ENCODE measurements at regions not wholly inside any gene's neighbourhood (a gene's known extent, or its start where the extent isn't known, plus 50 kb on each side); places are given as distances from the start of the nearest gene placed in this dataset.
A peak's percentile ranks its signal among the peaks of the same experiment; 100 is the strongest.
"Not testable (repeated sequence)": the region's sequence is repeated elsewhere in the genome, so short reads cannot be mapped to it uniquely, and the experiment has no call there.

GRCh38 chr3:65030847-65031463, 343.2 kb upstream of the ADAMTS9 start:
- DNase-seq: no peak

- DNase-seq: no peak
Observed at GRCh38 chr3:65030014-65030627, 342.3 kb upstream of the ADAMTS9 start.

- no peak for DNase-seq
Observed at GRCh38 chr3:65029130-65029529, 341.3 kb upstream of the ADAMTS9 start.

- no peak for DNase-seq
Observed at GRCh38 chr3:65028024-65028423, 340.2 kb upstream of the ADAMTS9 start.

- DNase-seq: no peak
Observed at GRCh38 chr3:65027335-65027734, 339.5 kb upstream of the ADAMTS9 start.

GRCh38 chr3:65026151-65026550, 338.4 kb upstream of the ADAMTS9 start:
- no peak for DNase-seq

GRCh38 chr3:65024148-65024547, 336.3 kb upstream of the ADAMTS9 start:
- no peak for DNase-seq

GRCh38 chr3:65020281-65021160, 332.7 kb upstream of the ADAMTS9 start:
- peak; percentile 35 for DNase-seq

- DNase-seq: peak; percentile 23
Observed at GRCh38 chr3:65019443-65020055, 331.7 kb upstream of the ADAMTS9 start.

- DNase-seq: no peak
Observed at GRCh38 chr3:65018801-65019200, 331.0 kb upstream of the ADAMTS9 start.

GRCh38 chr3:65017359-65017758, 329.6 kb upstream of the ADAMTS9 start:
- DNase-seq: no peak

GRCh38 chr3:65015711-65016110, 327.9 kb upstream of the ADAMTS9 start:
- no peak for DNase-seq

- no peak for DNase-seq
Observed at GRCh38 chr3:65013053-65013452, 325.3 kb upstream of the ADAMTS9 start.

- DNase-seq: no peak
Observed at GRCh38 chr3:65006300-65006739, 318.5 kb upstream of the ADAMTS9 start.

GRCh38 chr3:65005486-65005885, 317.7 kb upstream of the ADAMTS9 start:
- DNase-seq: no peak

- DNase-seq: no peak
Observed at GRCh38 chr3:65004795-65005295, 317.0 kb upstream of the ADAMTS9 start.

GRCh38 chr3:65004306-65004705, 316.5 kb upstream of the ADAMTS9 start:
- no peak for DNase-seq

GRCh38 chr3:65001119-65001518, 313.3 kb upstream of the ADAMTS9 start:
- DNase-seq: not testable (repeated sequence)

- no peak for DNase-seq
Observed at GRCh38 chr3:64998317-64998716, 310.5 kb upstream of the ADAMTS9 start.

GRCh38 chr3:64995857-64996551, 308.2 kb upstream of the ADAMTS9 start:
- DNase-seq: no peak

- no peak for DNase-seq
Observed at GRCh38 chr3:64993781-64994180, 306.0 kb upstream of the ADAMTS9 start.

GRCh38 chr3:64992530-64993285, 304.9 kb upstream of the ADAMTS9 start:
- no peak for DNase-seq

Data from DMS79 (cell line).